GM23248 (cell line): ENCODE measurements at regions not wholly inside any gene's neighbourhood (a gene's known extent, or its start where the extent isn't known, plus 50 kb on each side); places are given as distances from the start of the nearest gene placed in this dataset.

Source experiments
- EZH2 ChIP-seq: fragments of 200-600 bp; sonication (generic); IDR thresholded peaks from 2 replicates; pipeline ENCODE4 v1.6.1; 2018; ENCODE audit warnings: antibody characterized with exemption, mild to moderate bottlenecking; ENCODE audit not compliant: insufficient read depth, poor library complexity, severe bottlenecking
- EZH2phosphoT487 ChIP-seq: fragments of 200-600 bp; sonication (generic); IDR thresholded peaks from 2 replicates; pipeline ENCODE4 v1.6.1; 2018; ENCODE audit warnings: antibody characterized with exemption, moderate library complexity, mild to moderate bottlenecking, low read depth; ENCODE audit not compliant: insufficient read depth

DNA sequence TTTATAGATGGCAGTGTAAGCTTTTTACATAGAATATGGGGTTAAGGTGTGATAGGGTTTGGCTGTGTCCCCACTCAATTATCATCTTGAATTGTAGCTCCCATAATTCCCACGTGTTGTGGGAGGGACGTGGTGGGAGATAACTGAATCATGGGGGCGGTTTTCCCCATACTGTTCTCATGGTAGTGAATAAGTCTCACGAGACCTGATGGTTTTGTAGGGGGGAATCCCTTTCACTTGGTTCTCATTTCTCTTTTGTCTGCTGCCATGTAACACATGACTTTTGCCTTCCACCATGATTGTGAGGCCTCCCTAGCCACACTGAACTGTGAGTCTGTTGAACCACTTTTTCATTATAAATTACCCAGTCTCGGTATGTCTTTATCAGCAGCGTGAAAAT lies 290.3 kb upstream of the B3GALT2 start:
- TF ChIP-seq EZH2phosphoT487 (no peak), EZH2 (no peak)
